Loucy (cell line): ENCODE measurements at regions not wholly inside any gene's neighbourhood (a gene's known extent, or its start where the extent isn't known, plus 50 kb on each side); places are given as distances from the start of the nearest gene placed in this dataset.

ENCODE experiments used
- H2AFZ ChIP-seq: fragments of 200-600 bp; sonication (generic); 2 replicates; pipeline ENCODE4 v1.6.0; 2016; ENCODE audit warnings: antibody characterized with exemption, mild to moderate bottlenecking, low read length, moderate library complexity
- H3F3A ChIP-seq: fragments of 200-600 bp; 2 replicates; pipeline ENCODE4 v1.6.0; 2016; ENCODE audit warnings: antibody characterized with exemption, low read depth, mild to moderate bottlenecking
- H3K27me3 ChIP-seq: fragments of 200-600 bp; sonication (generic); 2 replicates; pipeline ENCODE4 v1.6.1; 2014; ENCODE audit warnings: low read length, mild to moderate bottlenecking; ENCODE audit not compliant: insufficient read depth, poor library complexity, severe bottlenecking
- H3K36me3 ChIP-seq: fragments of 200-600 bp; sonication (generic); 2 replicates; pipeline ENCODE4 v1.6.1; 2016; ENCODE audit warnings: low read length; ENCODE audit not compliant: insufficient read depth
- H3K4me1 ChIP-seq: fragments of 200-600 bp; sonication (generic); 2 replicates; pipeline ENCODE4 v1.5.1; 2014; ENCODE audit warnings: low read length, mild to moderate bottlenecking; ENCODE audit not compliant: insufficient read depth, poor library complexity, severe bottlenecking
- H3K4me2 ChIP-seq: fragments of 200-600 bp; sonication (generic); 2 replicates; pipeline ENCODE4 v1.6.0; 2014; ENCODE audit warnings: antibody characterized with exemption, low read length, low read depth, mild to moderate bottlenecking; ENCODE audit not compliant: poor library complexity, severe bottlenecking
- H3K4me3 ChIP-seq: fragments of 200-600 bp; sonication (generic); 2 replicates; pipeline ENCODE4 v1.5.1; 2014; ENCODE audit warnings: low read length, mild to moderate bottlenecking, mixed read lengths; ENCODE audit not compliant: poor library complexity, severe bottlenecking
- H3K79me2 ChIP-seq: fragments of 200-600 bp; sonication (generic); 2 replicates; pipeline ENCODE4 v1.6.1; 2014; ENCODE audit warnings: low read length; ENCODE audit not compliant: insufficient read depth
- H3K9ac ChIP-seq: fragments of 200-600 bp; sonication (generic); 2 replicates; pipeline ENCODE4 v1.6.0; 2014; ENCODE audit warnings: mild to moderate bottlenecking, low read depth, low read length, moderate library complexity; ENCODE audit not compliant: poor library complexity, severe bottlenecking
- H3K9me2 ChIP-seq: fragments of 200-600 bp; sonication (generic); replicated peaks from 2 replicates; pipeline ENCODE4 v1.6.1; 2016; ENCODE audit warnings: low read depth, low read length, mixed read lengths
- H3K9me3 ChIP-seq: fragments of 200-600 bp; sonication (generic); 2 replicates; pipeline ENCODE4 v1.6.1; 2014; ENCODE audit warnings: mild to moderate bottlenecking, antibody characterized with exemption, low read length, low read depth; ENCODE audit not compliant: insufficient read depth
- H4K20me1 ChIP-seq: fragments of 200-600 bp; sonication (generic); 2 replicates; pipeline ENCODE4 v1.6.0; 2014; ENCODE audit warnings: antibody characterized with exemption, low read length, mild to moderate bottlenecking; ENCODE audit not compliant: insufficient read depth, poor library complexity, severe bottlenecking
- CTCF ChIP-seq: fragments of 200-600 bp; sonication (generic); conservative IDR thresholded peaks from 2 replicates; pipeline ENCODE4 v1.5.1; 2014; ENCODE audit warnings: mild to moderate bottlenecking, antibody characterized with exemption, low read length
- EZH2phosphoT487 ChIP-seq: fragments of 200-600 bp; IDR thresholded peaks from 2 replicates; pipeline ENCODE4 v1.6.1; 2018; ENCODE audit warnings: antibody characterized with exemption, mild to moderate bottlenecking, moderate library complexity, borderline replicate concordance

- no peak overlapping the region for H3K4me3 ChIP-seq
- H3K79me2 ChIP-seq: no peaks in the 10 kb centered on the region
- H4K20me1 ChIP-seq: no peaks in the 10 kb centered on the region
- H3K4me2 ChIP-seq: no peak overlapping the region
- no peaks in the 10 kb centered on the region for H3K27me3 ChIP-seq
- TF ChIP-seq CTCF (no peak), EZH2phosphoT487 (no peak)
- H3K36me3 ChIP-seq: no peaks in the 10 kb centered on the region
- H2AFZ ChIP-seq: no peak overlapping the region
- no peak overlapping the region for H3K9ac ChIP-seq
- no peaks in the 10 kb centered on the region for H3K9me3 ChIP-seq
- H3K4me1 ChIP-seq: no peaks in the 10 kb centered on the region
- H3K9me2 ChIP-seq: no peaks in the 10 kb centered on the region
- no peaks in the 10 kb centered on the region for H3F3A ChIP-seq
Measured at GRCh38 chr3:150327678-150328653, 80.1 kb upstream of the TSC22D2 start.

- Histone ChIP-seq H2AFZ (no peak overlapping the region), H3K9me2 (no peaks in the 10 kb centered on the region), H3K79me2 (no peaks in the 10 kb centered on the region), H3K9ac (no peak overlapping the region), H3K4me3 (no peak overlapping the region), H3F3A (no peaks in the 10 kb centered on the region), H3K4me1 (no peaks in the 10 kb centered on the region), H3K36me3 (no peaks in the 10 kb centered on the region), H3K9me3 (no peaks in the 10 kb centered on the region), H3K4me2 (no peak overlapping the region), H4K20me1 (no peaks in the 10 kb centered on the region), H3K27me3 (no peaks in the 10 kb centered on the region)
- TF ChIP-seq CTCF (no peak), EZH2phosphoT487 (no peak)
Measured at GRCh38 chr3:150324788-150325187, 83.3 kb upstream of the TSC22D2 start.

GRCh38 chr3:150324245-150324644 lies 83.9 kb upstream of the TSC22D2 start:
- H4K20me1 ChIP-seq: no peaks in the 10 kb centered on the region
- H3F3A ChIP-seq: no peaks in the 10 kb centered on the region
- no peak for TF ChIP-seq EZH2phosphoT487
- no peak for TF ChIP-seq CTCF
- H3K9me2 ChIP-seq: no peaks in the 10 kb centered on the region
- H3K9ac ChIP-seq: no peak overlapping the region
- no peaks in the 10 kb centered on the region for H3K36me3 ChIP-seq
- 0 out of 2 replicates have a peak overlapping the region, but pooled peaks have one; percentile 64 for H2AFZ ChIP-seq
- no peak overlapping the region for H3K4me2 ChIP-seq
- H3K4me1 ChIP-seq: no peaks in the 10 kb centered on the region
- no peaks in the 10 kb centered on the region for H3K9me3 ChIP-seq
- H3K27me3 ChIP-seq: no peaks in the 10 kb centered on the region
- no peak overlapping the region for H3K4me3 ChIP-seq
- H3K79me2 ChIP-seq: no peaks in the 10 kb centered on the region
